GM19395 (cell line): ENCODE measurements at regions not wholly inside any gene's neighbourhood (a gene's known extent, or its start where the extent isn't known, plus 50 kb on each side); places are given as distances from the start of the nearest gene placed in this dataset.
A peak's percentile ranks its signal among the peaks of the same experiment; 100 is the strongest.

ENCODE experiments used
- ATAC-seq: cut with Tn5 transposase; IDR thresholded peaks from one replicate; pipeline ENCODE4 v1.9.1; 2021; ENCODE audit warnings: mild to moderate bottlenecking, moderate library complexity; ENCODE audit not compliant: unreplicated experiment

GRCh38 chr14:36035675-36036074 is 140.8 kb downstream of the PTCSC3 start:
- no peak for ATAC-seq

- no peak for ATAC-seq
Measured at GRCh38 chr14:36028665-36029064, 147.9 kb downstream of the PTCSC3 start.

- no peak for ATAC-seq
Measured at GRCh38 chr14:36028218-36028617, 148.3 kb downstream of the PTCSC3 start.

GRCh38 chr14:36027354-36027753 is 149.2 kb downstream of the PTCSC3 start:
- no peak for ATAC-seq

- ATAC-seq: no peak
Measured at GRCh38 chr14:36022765-36023410, 153.6 kb downstream of the PTCSC3 start.

GRCh38 chr14:36021591-36022320 is 154.8 kb downstream of the PTCSC3 start:
- no peak for ATAC-seq

- ATAC-seq: peak; percentile 61
Measured at GRCh38 chr14:36021030-36021422, 155.5 kb downstream of the PTCSC3 start.

GRCh38 chr14:36020120-36021029 is 156.1 kb downstream of the PTCSC3 start:
- ATAC-seq: no peak

GRCh38 chr14:36019126-36019525 is 157.4 kb downstream of the PTCSC3 start:
- no peak for ATAC-seq

- no peak for ATAC-seq
Measured at GRCh38 chr14:36014236-36014635, 162.3 kb downstream of the PTCSC3 start.

- no peak for ATAC-seq
Measured at GRCh38 chr14:36013483-36013882, 163.0 kb downstream of the PTCSC3 start.

GRCh38 chr14:36012621-36013020 is 163.9 kb downstream of the PTCSC3 start:
- no peak for ATAC-seq

GRCh38 chr14:36009643-36010042 is 166.9 kb downstream of the PTCSC3 start:
- ATAC-seq: no peak

- no peak for ATAC-seq
Measured at GRCh38 chr14:36006623-36007022, 169.9 kb downstream of the PTCSC3 start.

GRCh38 chr14:36005670-36006069 is 170.9 kb downstream of the PTCSC3 start:
- no peak for ATAC-seq

GRCh38 chr14:36001936-36002335 is 174.6 kb downstream of the PTCSC3 start:
- no peak for ATAC-seq

GRCh38 chr14:35999294-35999693 is 173.2 kb downstream of the BRMS1L start:
- no peak for ATAC-seq

- ATAC-seq: no peak
Measured at GRCh38 chr14:35998303-35998702, 172.2 kb downstream of the BRMS1L start.

- no peak for ATAC-seq
Measured at GRCh38 chr14:35993684-35993960, 167.5 kb downstream of the BRMS1L start.

- ATAC-seq: no peak
Measured at GRCh38 chr14:35992816-35993683, 166.9 kb downstream of the BRMS1L start.

- ATAC-seq: no peak
Measured at GRCh38 chr14:35991356-35991755, 165.2 kb downstream of the BRMS1L start.
